Panc1 (cell line): ENCODE measurements at regions not wholly inside any gene's neighbourhood (a gene's known extent, or its start where the extent isn't known, plus 50 kb on each side); places are given as distances from the start of the nearest gene placed in this dataset.

ENCODE experiments used
- ATAC-seq: fragments of 200-7000 bp; cut with Tn5 transposase; 2 replicates; pipeline ENCODE4 v1.9.1; 2020; ENCODE audit warnings: mild to moderate bottlenecking, moderate library complexity
- BruUV-seq: library from RNA; stranded (reverse); fragments of 400-500 nt; replicated peaks from 2 replicates; lab custom pipeline; 2021; lab: Mats Ljungman, UMichigan
- CTCF ChIA-PET: fragments of 300-600 bp; sonication (Branson Sonifier 250); formaldehyde crosslinking; loops from one replicate; lab custom pipeline; 2022; ENCODE audit warnings: antibody characterized with exemption; lab: Charles Lee
- POLR2A ChIA-PET: fragments of 300-600 bp; sonication (Branson Sonifier 250); formaldehyde crosslinking; loops from one replicate; lab custom pipeline; 2022; ENCODE audit warnings: antibody characterized with exemption; lab: Charles Lee
- DNase-seq: peaks from one replicate; pipeline ENCODE4 v3.0.0-alpha.2; 2010; ENCODE audit warnings: low read depth, low spot score
- H3K27ac ChIP-seq: 2 replicates; pipeline ENCODE4 v1.5.1; 2011; ENCODE audit warnings: mild to moderate bottlenecking, low read length, inconsistent platforms
- H3K27me3 ChIP-seq: fragments of 200-500 bp; sonication (Bioruptor generic); 2 replicates; pipeline ENCODE4 v1.6.0; 2014; ENCODE audit warnings: low read length, inconsistent platforms; ENCODE audit not compliant: control insufficient read depth, insufficient read depth
- H3K36me3 ChIP-seq: fragments of 200-500 bp; sonication (Bioruptor generic); 2 replicates; pipeline ENCODE4 v1.5.1; 2014; ENCODE audit warnings: inconsistent platforms, mild to moderate bottlenecking, low read length, moderate library complexity; ENCODE audit not compliant: control insufficient read depth, insufficient read depth
- H3K4me1 ChIP-seq: 2 replicates; pipeline ENCODE4 v1.5.1; 2011; ENCODE audit warnings: inconsistent platforms, mild to moderate bottlenecking, low read length, moderate library complexity; ENCODE audit not compliant: control insufficient read depth, insufficient read depth
- H3K4me3 ChIP-seq, 2 experiments: 2 replicates each; pipeline ENCODE4 v1.5.1; 2011 to 2012; ENCODE audit warnings: low read depth in 2 of 2, low read length in 2 of 2, mild to moderate bottlenecking in 2 of 2, inconsistent platforms in 1 of 2, moderate library complexity in 1 of 2
- H3K9me3 ChIP-seq: fragments of 200-500 bp; sonication (Bioruptor generic); 2 replicates; pipeline ENCODE4 v1.5.1; 2014; ENCODE audit warnings: low read depth, mild to moderate bottlenecking, inconsistent platforms, low read length, moderate library complexity; ENCODE audit not compliant: control insufficient read depth, insufficient read depth
- CTCF ChIP-seq: fragments of 450-650 bp; IDR thresholded peaks from 2 replicates; pipeline ENCODE4 v1.5.1; 2017; ENCODE audit warnings: mild to moderate bottlenecking
- POLR2AphosphoS5 ChIP-seq: IDR thresholded peaks from 2 replicates; pipeline ENCODE4 v1.6.1; 2012; ENCODE audit warnings: mild to moderate bottlenecking, low read depth, low read length, moderate library complexity
- REST ChIP-seq, 2 experiments: IDR thresholded peaks; 2 replicates each; pipeline ENCODE4 v1.6.1; 2011 to 2012; ENCODE audit warnings: low read depth in 2 of 2, control low read depth in 1 of 2, low read length in 1 of 2, mild to moderate bottlenecking in 1 of 2, moderate library complexity in 1 of 2; ENCODE audit not compliant: insufficient read depth in 1 of 2
- SIN3A ChIP-seq: IDR thresholded peaks from 2 replicates; pipeline ENCODE4 v1.6.1; 2012; ENCODE audit warnings: low read depth, mild to moderate bottlenecking, low read length, moderate library complexity, borderline replicate concordance; ENCODE audit not compliant: insufficient read depth
- TCF7L2 ChIP-seq: IDR thresholded peaks from 2 replicates; pipeline ENCODE4 v1.6.1; 2011; ENCODE audit warnings: mild to moderate bottlenecking, low read depth, low read length, inconsistent platforms
- in situ Hi-C: cut with HindIII; loops from 2 replicates; pipeline ENCODE4 v1.10.0; 2016; ENCODE audit warnings: low sequenced_read_pairs, low pct_unique_long_range_greater_than_20kb
- intact Hi-C: fragments of 100-400 bp; cut with micrococcal nuclease; formaldehyde crosslinking; loops from one replicate; pipeline ENCODE4 v1.10.0; 2022; ENCODE audit not compliant: unreplicated experiment

GRCh38 chr10:36577126-36577525 lies 548.3 kb upstream of the ANKRD30A start:
- ChIA-PET CTCF (no interaction called here), POLR2A (no interaction called here)
- no peak for DNase-seq
- no peak for ATAC-seq
- intact Hi-C loops = no loop called here
- H3K36me3 ChIP-seq = no peaks in the 10 kb centered on the region
- in situ Hi-C loops = no loop called here
- BruUV-seq = no TSS peak
- H3K27me3 ChIP-seq = no peaks in the 10 kb centered on the region
- H3K4me3 ChIP-seq = no peak overlapping the region
- H3K27ac ChIP-seq = no peak overlapping the region
- no peaks in the 10 kb centered on the region for H3K9me3 ChIP-seq
- TF ChIP-seq POLR2AphosphoS5 = no peak
- no peak for TF ChIP-seq REST (IDR thresholded peaks at IDR 0.05; ENCODE audit: insufficient read depth in 1 of 2, low read depth in 2 of 2, low read length in 1 of 2)
- no peak for TF ChIP-seq CTCF
- no peak for TF ChIP-seq SIN3A
- TF ChIP-seq TCF7L2 = no peak
- H3K4me1 ChIP-seq = no peaks in the 10 kb centered on the region

- ChIA-PET CTCF (no interaction called here), POLR2A (no interaction called here)
- intact Hi-C loops (no loop called here), in situ Hi-C loops (no loop called here)
- no TSS peak for BruUV-seq
- no peak overlapping the region for H3K27ac ChIP-seq
- ATAC-seq (no peak), DNase-seq (no peak)
- no peak for TF ChIP-seq SIN3A
- TF ChIP-seq REST (IDR thresholded peaks at IDR 0.05; ENCODE audit: insufficient read depth in 1 of 2, low read depth in 2 of 2, low read length in 1 of 2) = no peak
- TF ChIP-seq POLR2AphosphoS5 = no peak
- no peak for TF ChIP-seq CTCF
- TF ChIP-seq TCF7L2 = no peak
- H3K27me3 ChIP-seq = no peaks in the 10 kb centered on the region
- H3K36me3 ChIP-seq = no peaks in the 10 kb centered on the region
- no peaks in the 10 kb centered on the region for H3K9me3 ChIP-seq
- no peak overlapping the region for H3K4me3 ChIP-seq
- H3K4me1 ChIP-seq = no peaks in the 10 kb centered on the region
Observed at GRCh38 chr10:36574207-36574606, 551.2 kb upstream of the ANKRD30A start.
